ENCODE measurements at regions not wholly inside any gene's neighbourhood (a gene's known extent, or its start where the extent isn't known, plus 50 kb on each side); places are given as distances from the start of the nearest gene placed in this dataset.

DNA sequence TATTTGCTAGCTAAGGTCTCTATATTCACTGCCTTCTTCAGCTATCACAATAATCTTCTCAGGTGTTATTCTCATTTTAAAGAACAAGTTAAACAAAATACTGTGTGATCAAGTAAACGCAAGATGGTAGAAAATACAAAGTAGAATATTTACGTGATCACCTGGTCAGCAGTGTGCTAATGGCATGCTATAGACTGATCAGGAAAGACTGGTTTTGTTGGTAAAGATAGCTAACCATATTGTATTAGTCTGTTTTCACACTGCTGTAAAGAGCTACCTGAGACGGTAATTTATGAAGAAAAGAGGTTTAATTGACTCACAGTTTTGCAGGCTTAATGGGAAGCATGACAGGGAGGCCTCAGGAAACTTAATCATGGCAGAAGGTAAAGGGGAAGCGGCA is 50.4 kb downstream of the ZBTB38 start:
- no peak for DNase-seq (ENCODE audit: low spot score)

DNA sequence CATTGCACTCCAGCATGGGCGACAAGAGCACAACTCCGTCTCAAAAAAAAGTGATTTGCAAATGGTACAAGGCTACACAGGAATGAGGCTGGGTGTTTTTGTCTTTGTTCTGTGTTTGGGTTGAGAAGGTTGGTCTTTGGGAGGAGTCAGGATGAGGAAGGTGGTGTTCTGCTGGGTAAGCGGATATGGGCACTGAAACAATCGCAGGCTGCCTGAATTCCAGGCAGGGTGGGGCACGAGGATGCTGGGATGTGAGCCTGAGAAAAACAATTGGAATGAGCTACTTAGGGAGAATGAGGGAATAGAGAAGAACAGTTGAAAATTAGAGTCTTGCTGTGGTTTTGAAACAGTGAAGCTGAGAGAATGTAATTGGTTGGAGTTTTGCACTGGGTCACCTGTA is 51.6 kb downstream of the ZBTB38 start:
- DNase-seq (ENCODE audit: low spot score), result no peak

DNA sequence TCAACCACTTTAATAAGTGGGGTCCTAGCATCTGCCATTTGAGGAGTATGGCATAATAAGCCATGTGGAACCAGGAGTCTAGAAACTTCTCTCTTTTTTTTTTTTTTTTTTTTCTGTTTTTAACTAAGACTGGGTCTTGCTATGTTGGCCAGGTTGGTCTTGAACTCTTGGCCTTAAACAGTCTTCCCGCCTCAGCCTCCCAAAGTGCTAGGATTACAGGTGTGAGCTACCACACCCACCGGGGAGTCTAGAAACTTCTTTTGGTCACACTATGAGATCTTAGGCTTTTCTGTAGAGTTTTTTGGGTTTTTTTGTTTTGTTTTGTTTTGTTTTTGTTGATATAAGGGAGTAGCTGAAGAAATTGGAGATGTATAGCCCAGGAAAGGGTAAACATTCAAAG is 52.9 kb downstream of the ZBTB38 start:
- DNase-seq (ENCODE audit: low spot score), result no peak

DNA sequence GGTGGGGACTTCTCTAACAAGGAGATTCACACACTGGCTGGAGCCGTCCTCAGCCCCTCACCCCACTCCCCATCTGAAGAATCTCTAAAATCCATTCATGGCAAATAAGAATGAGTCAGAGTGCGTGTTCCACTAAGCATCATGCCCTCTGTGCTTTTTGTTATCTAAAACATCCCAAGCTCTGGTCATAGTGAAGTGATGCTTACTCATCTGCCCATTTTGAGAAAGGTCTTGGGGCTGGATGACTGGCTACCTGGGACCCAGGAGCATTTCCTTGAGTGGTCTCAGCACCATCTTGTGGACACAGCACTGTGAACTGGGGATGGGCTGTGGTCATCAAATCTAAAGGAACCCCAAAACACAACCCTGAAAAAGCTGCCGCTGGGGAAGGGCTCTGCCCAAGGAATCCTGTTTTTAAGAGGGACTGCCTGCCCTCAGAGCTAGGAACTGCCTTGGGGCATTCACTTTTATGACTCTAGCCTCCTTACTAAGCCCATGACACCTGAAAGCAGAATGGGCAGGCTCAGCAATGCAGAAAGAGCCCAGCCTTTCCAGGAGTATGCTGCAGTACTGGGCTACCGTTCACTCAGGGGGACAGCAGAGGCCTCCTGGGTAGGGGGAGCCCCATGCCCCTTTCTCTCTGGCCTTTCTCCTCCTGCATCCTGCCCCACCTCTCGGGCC is 53.5 kb downstream of the ZBTB38 start:
- DNase-seq (ENCODE audit: low spot score), result no peak

DNA sequence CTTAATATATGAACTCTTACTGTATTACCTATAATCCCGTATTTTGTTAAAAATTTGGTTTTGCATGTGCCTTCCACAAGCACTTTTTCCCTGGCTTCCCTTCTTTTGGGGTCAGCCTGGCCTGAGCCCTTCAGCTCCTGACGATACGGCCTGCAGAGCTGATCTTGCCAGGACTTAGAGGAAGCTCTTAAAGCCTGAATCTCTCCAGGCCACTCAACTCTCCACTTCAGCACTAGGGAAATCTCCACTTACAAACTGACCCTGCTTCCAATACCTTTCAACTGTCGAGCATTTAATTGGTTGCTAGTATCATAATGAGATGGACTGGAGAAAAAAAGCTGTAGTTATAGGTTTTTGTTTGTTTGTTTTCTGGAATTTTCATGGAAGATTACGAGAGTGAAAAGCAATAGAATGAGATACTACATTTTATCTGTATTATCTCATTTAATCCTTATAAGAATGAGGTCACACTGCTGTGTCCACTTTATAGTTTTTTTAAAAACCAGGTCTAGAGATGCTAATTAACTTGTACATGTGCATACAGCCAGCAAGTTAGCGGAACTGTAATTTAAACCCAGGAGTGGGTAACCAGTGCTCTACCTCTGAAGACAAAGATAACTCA is 54.8 kb downstream of the ZBTB38 start:
- no peak for DNase-seq (ENCODE audit: low spot score)

DNA sequence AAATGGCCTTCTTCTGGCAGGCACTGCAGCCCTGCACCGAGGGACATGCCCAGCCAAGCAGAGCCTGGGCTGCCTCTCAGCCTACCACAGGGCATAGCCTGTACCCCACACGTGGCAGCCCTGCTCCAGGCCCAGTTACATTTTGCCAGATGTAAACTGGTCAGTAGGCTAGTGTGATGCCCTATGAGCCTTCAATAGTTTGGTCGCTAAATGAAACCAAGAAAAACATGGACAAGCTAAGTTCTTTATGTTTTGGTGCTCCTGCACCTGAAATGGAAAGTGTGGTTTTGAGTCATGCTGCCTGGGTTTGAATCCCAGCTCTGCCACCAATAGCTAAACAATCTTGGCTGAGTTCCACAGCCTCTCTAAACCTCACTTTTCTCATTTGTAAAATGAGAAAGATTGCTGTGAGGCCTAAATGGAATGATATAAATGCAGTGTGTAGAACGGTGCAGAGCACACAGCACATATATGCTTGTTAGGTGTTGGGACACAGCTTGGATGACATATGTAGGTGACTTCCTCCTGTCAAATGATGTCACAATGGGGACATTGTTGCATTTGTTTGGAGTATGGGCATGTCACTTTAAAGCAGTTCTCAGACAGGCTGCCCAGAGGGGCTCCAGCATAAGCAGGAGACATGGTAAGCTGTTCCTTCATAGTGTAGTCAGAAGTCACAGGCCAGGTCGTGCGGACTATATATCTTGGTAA is 57.4 kb downstream of the ZBTB38 start:
- DNase-seq (ENCODE audit: low spot score), result no peak

DNA sequence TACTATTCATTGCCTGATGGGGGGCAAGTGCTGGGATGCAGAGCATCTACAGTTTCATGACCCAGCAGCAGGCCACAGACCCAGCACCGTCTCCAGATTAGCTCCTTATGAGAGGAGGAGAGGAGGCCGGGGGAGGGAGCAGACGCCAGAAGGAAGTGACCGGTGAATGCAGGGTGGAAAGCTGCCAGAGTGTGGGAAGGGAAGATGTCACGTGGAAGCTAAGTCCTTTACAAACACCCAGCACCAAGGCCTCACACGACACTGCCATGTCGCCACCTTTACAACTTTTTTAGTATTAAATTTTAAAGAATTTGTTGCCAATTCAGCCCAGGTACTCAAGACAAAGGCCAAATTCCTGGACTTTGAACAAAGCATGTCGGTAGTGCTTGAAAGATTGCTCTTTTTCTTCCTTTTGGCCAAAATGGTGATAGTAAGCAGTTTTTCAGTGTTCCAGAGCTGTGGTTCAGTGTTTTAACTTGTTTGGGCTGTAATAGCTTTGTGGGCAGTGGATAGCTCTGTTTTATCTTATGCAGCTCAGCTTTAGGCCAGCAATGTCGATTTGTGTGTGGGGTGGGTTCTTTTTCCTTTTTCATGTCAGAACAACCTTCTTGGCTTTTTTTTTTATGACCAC is 58.2 kb downstream of the ZBTB38 start:
- DNase-seq (ENCODE audit: low spot score), result peak; percentile 91

DNA sequence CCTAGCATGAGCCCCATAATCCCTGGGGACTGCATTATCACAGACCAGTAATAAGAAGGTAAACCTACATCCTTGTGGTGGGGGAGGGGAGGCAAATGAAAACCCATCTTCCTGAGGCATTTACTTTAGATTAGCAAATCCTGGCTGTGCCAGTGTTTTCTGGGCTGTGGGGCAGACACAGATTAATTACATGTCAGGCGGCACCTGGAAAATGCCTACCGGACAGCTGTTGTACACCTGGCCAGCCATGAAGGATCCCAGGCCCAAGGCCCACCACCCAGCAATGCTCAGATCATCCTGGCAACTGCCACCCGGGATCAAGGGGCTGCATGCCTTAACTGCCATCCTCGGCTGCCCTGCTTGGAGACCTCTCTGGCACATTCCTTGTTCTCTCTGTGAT is 59.1 kb upstream of the RASA2 start:
- no peak for DNase-seq (ENCODE audit: low spot score)

DNA sequence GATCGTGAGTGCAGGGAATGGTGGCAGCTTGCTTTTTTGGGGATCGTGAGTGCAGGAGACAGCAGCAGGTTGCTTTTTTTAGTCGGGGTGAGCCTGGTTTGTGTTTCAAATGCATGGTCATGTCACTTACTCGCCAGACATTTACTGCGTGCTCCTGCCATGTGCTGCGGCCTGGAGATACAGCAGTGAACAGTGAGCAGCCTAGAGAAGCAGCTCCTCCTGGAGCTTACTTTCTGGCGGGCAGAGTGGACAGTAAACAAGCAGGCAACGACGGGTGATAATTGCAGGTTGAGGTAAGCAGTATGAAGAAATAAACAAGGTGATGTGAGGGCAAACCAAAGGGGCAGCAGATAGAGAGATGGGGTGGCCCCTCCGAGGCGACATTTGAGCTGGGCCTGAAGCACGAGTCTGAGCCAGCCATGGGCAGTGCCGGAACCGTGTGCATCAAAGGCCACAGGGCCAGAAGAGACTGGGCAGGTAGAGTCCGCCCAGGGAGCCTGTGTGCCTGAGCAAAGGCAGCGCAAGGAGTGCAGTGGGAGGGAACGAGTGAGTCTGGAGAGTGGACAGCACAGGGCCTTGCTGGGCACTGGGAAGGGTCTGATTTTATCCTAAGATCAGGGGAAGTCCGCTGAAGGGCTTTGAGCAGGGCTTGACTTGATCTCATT is 57.3 kb upstream of the RASA2 start:
- no peak for DNase-seq (ENCODE audit: low spot score)

DNA sequence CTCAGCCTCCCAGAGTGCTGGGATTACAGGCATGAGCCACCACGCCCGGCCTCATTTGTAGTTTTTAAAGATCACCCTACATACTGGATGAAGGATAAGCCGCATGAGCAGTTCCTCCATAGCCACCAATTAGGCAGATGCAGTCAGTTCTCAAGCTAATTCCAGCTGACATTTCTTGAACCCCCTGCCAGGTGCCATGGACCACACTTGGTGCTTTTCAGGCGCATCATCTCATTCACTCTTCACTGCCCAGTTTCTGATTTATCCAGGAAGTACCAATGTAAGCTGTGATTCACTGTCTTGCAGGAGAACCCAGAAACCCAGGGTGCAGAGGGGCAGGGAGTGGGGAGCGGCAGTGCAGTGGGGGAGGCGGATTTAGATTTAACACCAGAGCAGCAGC is 56.5 kb upstream of the RASA2 start:
- DNase-seq (ENCODE audit: low spot score), result no peak

DNA sequence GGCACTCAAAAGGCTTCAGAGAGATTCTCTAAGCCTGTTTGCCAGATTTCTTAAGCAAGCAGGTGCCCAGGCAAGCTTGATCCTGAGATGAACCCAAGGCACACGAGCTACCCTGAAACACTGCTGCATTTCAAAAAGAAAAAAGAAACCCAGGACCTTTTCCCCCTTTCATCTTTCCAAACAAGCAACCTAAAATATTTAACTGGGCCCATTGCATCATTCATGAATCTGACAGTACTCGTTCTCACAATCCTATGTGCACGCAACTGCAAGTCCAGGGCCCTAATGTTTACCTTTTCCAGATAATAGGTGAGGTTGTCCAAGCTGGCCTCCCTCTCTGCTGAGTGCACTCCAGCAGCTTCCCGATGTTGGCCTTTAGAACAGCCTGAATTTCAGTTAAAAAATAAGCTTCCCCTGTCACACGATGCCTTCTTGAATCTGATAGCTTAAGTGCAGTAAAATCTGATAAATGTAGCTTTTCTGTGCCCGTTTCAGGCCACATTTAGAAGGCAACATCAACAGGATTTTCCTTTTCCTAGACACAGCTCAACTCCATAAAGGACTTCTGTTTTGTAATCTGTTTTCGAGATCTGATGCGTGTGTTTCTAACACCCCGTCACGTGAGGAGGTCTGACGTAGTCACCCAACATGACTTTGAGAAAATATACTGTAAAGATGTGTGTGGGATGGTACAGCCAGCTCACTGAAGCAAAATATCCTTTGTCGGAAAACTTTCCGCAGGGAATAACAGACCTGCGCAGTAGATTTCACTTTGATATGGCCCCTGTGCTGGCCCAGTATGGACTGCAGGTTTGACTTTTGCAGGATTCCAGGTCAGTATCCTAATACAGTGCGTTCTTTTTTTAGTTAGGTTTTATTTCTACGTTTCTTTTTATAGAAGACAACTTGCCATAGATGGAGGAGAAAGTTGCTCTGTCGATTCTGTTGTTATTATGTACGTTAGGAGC is 55.1 kb upstream of the RASA2 start:
- DNase-seq (ENCODE audit: low spot score), result no peak

DNA sequence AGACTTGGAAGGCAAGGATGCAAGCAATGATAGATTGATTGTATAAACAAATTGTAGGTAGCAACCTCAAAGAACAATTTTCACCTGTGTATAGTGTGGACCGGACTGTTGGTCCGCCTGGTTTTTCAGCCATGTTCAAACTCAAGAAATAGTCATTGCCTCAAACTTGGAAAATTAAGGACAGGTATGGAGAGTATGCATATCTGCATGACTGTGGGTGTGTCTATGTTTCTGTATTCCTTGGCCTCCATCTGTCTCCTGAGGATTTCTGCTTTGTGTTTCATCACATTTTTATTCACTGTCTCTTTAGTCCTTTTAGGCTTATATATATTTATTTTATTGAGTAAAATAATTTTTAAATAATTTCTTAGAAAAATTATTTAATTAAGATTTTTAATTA is 53.9 kb upstream of the RASA2 start:
- no peak for DNase-seq (ENCODE audit: low spot score)

DNA sequence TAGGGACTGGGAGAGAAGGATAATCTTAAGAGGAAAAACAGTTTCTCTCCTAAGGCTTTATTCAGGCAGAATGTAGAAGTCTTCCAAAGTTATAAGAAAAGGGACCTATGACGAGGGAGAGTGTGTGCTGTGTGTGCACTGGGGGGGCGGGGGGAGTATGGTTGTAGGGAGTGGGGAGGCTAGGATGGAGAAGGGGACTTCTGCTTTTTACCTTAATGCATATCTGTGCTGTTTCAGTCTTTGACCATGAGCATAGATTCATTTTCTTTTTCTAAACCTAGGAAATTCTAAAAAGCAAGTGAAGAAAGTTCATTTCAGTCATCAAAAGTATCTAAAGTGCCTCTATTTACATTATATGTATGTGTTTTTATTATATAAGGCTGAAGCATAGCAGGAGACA is 52.6 kb upstream of the RASA2 start:
- no peak for DNase-seq (ENCODE audit: low spot score)

DNA sequence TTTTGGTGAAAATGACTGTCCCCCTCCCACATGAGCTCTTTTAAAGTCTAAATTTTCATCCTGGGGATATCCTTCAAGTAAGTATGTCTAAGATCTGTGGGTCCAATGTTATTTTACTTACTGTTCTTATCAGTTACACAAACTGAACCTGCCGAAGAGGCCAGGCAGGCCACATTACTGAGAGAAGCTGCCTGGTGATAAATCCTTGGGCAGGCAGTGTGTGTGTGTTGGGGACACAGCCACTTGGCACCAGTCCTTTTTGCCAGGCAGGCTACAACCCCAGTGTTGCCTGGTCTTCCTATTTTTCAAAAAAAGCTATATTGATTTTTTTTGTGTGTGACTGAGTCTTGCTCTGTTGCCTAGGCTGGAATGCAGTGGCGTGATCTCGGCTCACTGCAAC is 50.6 kb upstream of the RASA2 start:
- no peak for DNase-seq (ENCODE audit: low spot score)

All from ureter (tissue), 1 donor.